Keratinocyte (primary cell): ENCODE measurements at regions not wholly inside any gene's neighbourhood (a gene's known extent, or its start where the extent isn't known, plus 50 kb on each side); places are given as distances from the start of the nearest gene placed in this dataset.

Source experiments
- DNase-seq: peaks from one replicate; pipeline ENCODE4 v3.0.0-alpha.2; 2011; ENCODE audit warnings: low read depth, missing footprints, low spot score
- FAIRE-seq: peaks from 2 replicates; lab custom pipeline; 2011; peaks lifted over from hg19 to GRCh38; lab: Jason Lieb, UNC
- H2AFZ ChIP-seq: 2 replicates; pipeline ENCODE4 v1.6.0; 2012; ENCODE audit warnings: low read length, control low read depth, inconsistent platforms; ENCODE audit not compliant: control insufficient read depth
- H3K27ac ChIP-seq: 2 replicates; pipeline ENCODE4 v1.5.1; 2011; ENCODE audit warnings: low read length; ENCODE audit not compliant: control insufficient read depth, insufficient read depth
- H3K27me3 ChIP-seq: 3 replicates; pipeline ENCODE4 v1.6.0; 2011; ENCODE audit warnings: low read length; ENCODE audit not compliant: control insufficient read depth, insufficient read depth; ENCODE audit errors: extremely low read depth
- H3K36me3 ChIP-seq, 2 experiments: 2 replicates in 1 of 2; 3 replicates in 1 of 2; pipeline ENCODE4 v1.5.1; 2011; ENCODE audit warnings: low read length in 2 of 2, mild to moderate bottlenecking in 1 of 2; ENCODE audit not compliant: control insufficient read depth in 2 of 2, insufficient read depth in 2 of 2; ENCODE audit errors: extremely low read depth in 1 of 2
- H3K4me1 ChIP-seq: 3 replicates; pipeline ENCODE4 v1.5.1; 2011; ENCODE audit warnings: low read length; ENCODE audit not compliant: control insufficient read depth, insufficient read depth; ENCODE audit errors: extremely low read depth
- H3K4me2 ChIP-seq: 3 replicates; pipeline ENCODE4 v1.6.0; 2011; ENCODE audit warnings: low read depth, low read length; ENCODE audit not compliant: control insufficient read depth, insufficient read depth; ENCODE audit errors: extremely low read depth
- H3K4me3 ChIP-seq, 3 experiments: fragments of 200-600 bp in 1 of 3; sonication (generic) in 1 of 3; 2 replicates in 2 of 3; 3 replicates in 1 of 3; pipeline ENCODE4 v1.5.1; 2011 to 2016; ENCODE audit warnings: low read length in 3 of 3, mild to moderate bottlenecking in 3 of 3, control low read depth in 2 of 3, inconsistent platforms in 1 of 3, low read depth in 1 of 3, mixed read lengths in 1 of 3, mixed run types in 1 of 3, moderate library complexity in 1 of 3; ENCODE audit not compliant: control insufficient read depth in 2 of 3, insufficient read depth in 2 of 3; ENCODE audit errors: extremely low read depth in 1 of 3
- H3K79me2 ChIP-seq: 2 replicates; pipeline ENCODE4 v1.6.0; 2012; ENCODE audit warnings: low read length; ENCODE audit not compliant: control insufficient read depth, insufficient read depth
- H3K9ac ChIP-seq: 3 replicates; pipeline ENCODE4 v1.6.0; 2011; ENCODE audit warnings: low read length; ENCODE audit not compliant: control insufficient read depth, insufficient read depth; ENCODE audit errors: extremely low read depth
- H3K9me1 ChIP-seq: 3 replicates; pipeline ENCODE4 v1.6.0; 2011; ENCODE audit warnings: low read length; ENCODE audit not compliant: control insufficient read depth, insufficient read depth; ENCODE audit errors: extremely low read depth
- H3K9me3 ChIP-seq: 2 replicates; pipeline ENCODE4 v1.5.1; 2012; ENCODE audit warnings: low read depth, low read length; ENCODE audit not compliant: control insufficient read depth
- H4K20me1 ChIP-seq: 3 replicates; pipeline ENCODE4 v1.6.0; 2011; ENCODE audit warnings: low read length; ENCODE audit not compliant: control insufficient read depth, insufficient read depth; ENCODE audit errors: extremely low read depth
- EZH2 ChIP-seq: IDR thresholded peaks from one replicate; pipeline ENCODE4 v1.6.1; 2012; ENCODE audit warnings: inconsistent platforms, mild to moderate bottlenecking, low read length, moderate library complexity
- dilution Hi-C: fragments of 300-500 bp; cut with MboI; formaldehyde crosslinking; loops from one replicate; pipeline ENCODE4 v1.7.0; 2020; ENCODE audit warnings: low sequenced_read_pairs; ENCODE audit not compliant: extremely low pct_ligation_motif_present
- TF ChIP-seq, protein P1 (sequence below), 3 experiments: IDR thresholded peaks in 1 of 3; conservative IDR thresholded peaks in 1 of 3; optimal IDR thresholded peaks in 1 of 3; 2 replicates in 2 of 3; 3 replicates in 1 of 3; pipeline versions ENCODE3 to v1.5.1; 2011; ENCODE audit warnings: low read length in 3 of 3, mild to moderate bottlenecking in 3 of 3, moderate library complexity in 2 of 3, control low read depth in 1 of 3, inconsistent platforms in 1 of 3; ENCODE audit not compliant: insufficient read depth in 2 of 3; ENCODE audit errors: extremely low read depth in 1 of 3

DNA sequence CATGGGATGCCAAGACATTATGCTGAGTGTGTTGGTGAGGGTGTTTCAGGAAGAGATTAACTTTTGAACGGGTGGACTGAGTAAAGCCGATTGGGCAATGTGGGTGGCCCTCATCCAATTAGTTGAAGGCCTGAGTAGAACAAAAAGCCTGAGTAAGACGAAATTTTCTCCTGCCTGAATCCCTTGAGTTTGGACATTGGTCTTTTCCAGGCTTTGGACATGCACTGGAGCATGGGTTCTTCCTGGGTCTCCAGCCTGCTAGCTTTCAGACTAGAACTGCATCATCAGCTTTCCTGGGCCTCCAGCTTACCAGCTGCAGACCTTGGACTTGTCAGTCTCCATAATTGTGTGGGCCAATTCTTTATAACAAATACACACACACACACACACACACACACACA is 63.6 kb downstream of the NIBAN1 start:
- DNase-seq (no peak), FAIRE-seq (no peak)
- Histone ChIP-seq H3K9ac (no peak overlapping the region), H3K4me2 (no peak overlapping the region), H3K36me3 (no peaks in the 10 kb centered on the region), H4K20me1 (no peaks in the 10 kb centered on the region), H3K27ac (no peak overlapping the region), H3K4me3 (no peak overlapping the region), H3K27me3 (no peaks in the 10 kb centered on the region), H3K9me1 (no peaks in the 10 kb centered on the region), H3K4me1 (no peaks in the 10 kb centered on the region), H3K9me3 (no peaks in the 10 kb centered on the region), H3K79me2 (no peaks in the 10 kb centered on the region), H2AFZ (no peak overlapping the region)
- dilution Hi-C loops: no loop called here
- no peak for TF ChIP-seq EZH2
- TF ChIP-seq, protein P1, sequence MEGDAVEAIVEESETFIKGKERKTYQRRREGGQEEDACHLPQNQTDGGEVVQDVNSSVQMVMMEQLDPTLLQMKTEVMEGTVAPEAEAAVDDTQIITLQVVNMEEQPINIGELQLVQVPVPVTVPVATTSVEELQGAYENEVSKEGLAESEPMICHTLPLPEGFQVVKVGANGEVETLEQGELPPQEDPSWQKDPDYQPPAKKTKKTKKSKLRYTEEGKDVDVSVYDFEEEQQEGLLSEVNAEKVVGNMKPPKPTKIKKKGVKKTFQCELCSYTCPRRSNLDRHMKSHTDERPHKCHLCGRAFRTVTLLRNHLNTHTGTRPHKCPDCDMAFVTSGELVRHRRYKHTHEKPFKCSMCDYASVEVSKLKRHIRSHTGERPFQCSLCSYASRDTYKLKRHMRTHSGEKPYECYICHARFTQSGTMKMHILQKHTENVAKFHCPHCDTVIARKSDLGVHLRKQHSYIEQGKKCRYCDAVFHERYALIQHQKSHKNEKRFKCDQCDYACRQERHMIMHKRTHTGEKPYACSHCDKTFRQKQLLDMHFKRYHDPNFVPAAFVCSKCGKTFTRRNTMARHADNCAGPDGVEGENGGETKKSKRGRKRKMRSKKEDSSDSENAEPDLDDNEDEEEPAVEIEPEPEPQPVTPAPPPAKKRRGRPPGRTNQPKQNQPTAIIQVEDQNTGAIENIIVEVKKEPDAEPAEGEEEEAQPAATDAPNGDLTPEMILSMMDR (optimal IDR thresholded peaks at IDR 0.05 in 1 of 3, IDR thresholded peaks at IDR 0.05 in 1 of 3, conservative IDR thresholded peaks at IDR 0.05 in 1 of 3; ENCODE audit: extremely low read depth in 1 of 3, insufficient read depth in 2 of 3, low read length in 3 of 3): no peak

DNA sequence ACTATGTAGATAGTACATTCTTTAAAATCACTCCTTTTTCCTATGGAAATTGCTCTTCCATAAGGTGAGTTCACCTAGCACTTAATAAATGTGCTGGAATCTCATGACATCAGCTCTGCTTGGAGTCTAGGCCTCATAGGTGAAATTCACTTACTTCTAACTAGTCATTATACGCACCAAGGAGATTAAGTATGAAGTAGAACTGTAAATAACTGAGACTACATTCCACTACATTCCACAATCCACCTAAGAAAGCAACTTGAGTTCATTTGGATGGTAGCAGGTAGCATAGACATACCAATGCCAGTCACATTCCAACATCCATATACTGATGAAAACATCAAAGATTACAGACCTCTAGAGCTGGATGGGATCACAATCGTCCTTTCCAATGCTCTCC is 64.3 kb downstream of the NIBAN1 start:
- Histone ChIP-seq H4K20me1 (no peaks in the 10 kb centered on the region), H3K36me3 (no peaks in the 10 kb centered on the region), H3K9ac (no peak overlapping the region), H3K4me1 (no peaks in the 10 kb centered on the region), H3K79me2 (no peaks in the 10 kb centered on the region), H3K4me3 (no peak overlapping the region), H3K9me3 (no peaks in the 10 kb centered on the region), H3K27me3 (no peaks in the 10 kb centered on the region), H3K27ac (no peak overlapping the region), H3K9me1 (no peaks in the 10 kb centered on the region), H2AFZ (no peak overlapping the region), H3K4me2 (no peak overlapping the region)
- DNase-seq (no peak), FAIRE-seq (no peak)
- TF ChIP-seq, protein P1 (optimal IDR thresholded peaks at IDR 0.05 in 1 of 3, IDR thresholded peaks at IDR 0.05 in 1 of 3, conservative IDR thresholded peaks at IDR 0.05 in 1 of 3; ENCODE audit: extremely low read depth in 1 of 3, insufficient read depth in 2 of 3, low read length in 3 of 3): no peak
- TF ChIP-seq EZH2: no peak
- dilution Hi-C loops: no loop called here
